GM12878 (cell line): ENCODE measurements at regions not wholly inside any gene's neighbourhood (a gene's known extent, or its start where the extent isn't known, plus 50 kb on each side); places are given as distances from the start of the nearest gene placed in this dataset.

Source experiments
- ATAC-seq: fragments of 200-7000 bp; cut with Tn5 transposase; 3 replicates; pipeline ENCODE4 v1.9.1; 2020; ENCODE audit warnings: mild to moderate bottlenecking, moderate library complexity
- BruUV-seq: library from RNA; stranded (reverse); fragments of 400-500 nt; replicated peaks from 2 replicates; lab custom pipeline; 2021; lab: Mats Ljungman, UMichigan
- CTCF ChIA-PET: fragments of 300-600 bp; sonication (Branson Sonifier 250); formaldehyde crosslinking; extraction: SDS; loops from one replicate; lab custom pipeline; 2021; ENCODE audit warnings: inconsistent platforms; lab: Yijun Ruan, JAX
- POLR2A ChIA-PET: fragments of 350-600 bp; formaldehyde crosslinking; extraction: SDS; loops from one replicate; lab custom pipeline; 2021; ENCODE audit warnings: inconsistent platforms; lab: Charles Lee
- RAD21 ChIA-PET: fragments of 300-600 bp; sonication (Branson Sonifier 250); formaldehyde crosslinking; loops from one replicate; lab custom pipeline; 2023; ENCODE audit warnings: antibody characterized with exemption; ENCODE audit not compliant: unreplicated experiment; lab: Charles Lee
- SMC1A ChIA-PET: fragments of 300-600 bp; sonication (Branson Sonifier 250); formaldehyde crosslinking; loops from one replicate; lab custom pipeline; 2023; ENCODE audit not compliant: unreplicated experiment, uncharacterized antibody; lab: Charles Lee
- DNase-seq: peaks from one replicate; pipeline ENCODE4 v3.0.0-alpha.2; 2011; ENCODE audit warnings: low read depth, low spot score
- FAIRE-seq: peaks from 3 replicates; lab custom pipeline; 2011; peaks lifted over from hg19 to GRCh38; lab: Jason Lieb, UNC
- H2AFZ ChIP-seq: 2 replicates; pipeline ENCODE4 v1.6.0; 2011; ENCODE audit warnings: low read depth, low read length, control low read depth; ENCODE audit not compliant: control insufficient read depth
- H3K27ac ChIP-seq: 2 replicates; pipeline ENCODE4 v1.5.1; 2011; ENCODE audit warnings: control low read depth; ENCODE audit not compliant: control insufficient read depth, insufficient read depth
- H3K27me3 ChIP-seq, 2 experiments: replicated peaks in 1 of 2; 2 replicates each; pipeline versions ENCODE4 v1.6.0 to v1.6.1; 2011; ENCODE audit warnings: low read length in 1 of 2; ENCODE audit not compliant: control insufficient read depth in 2 of 2, insufficient read depth in 2 of 2
- H3K36me3 ChIP-seq, 2 experiments: 2 replicates each; pipeline ENCODE4 v1.5.1; 2011; ENCODE audit warnings: low read length in 1 of 2; ENCODE audit not compliant: control insufficient read depth in 2 of 2, insufficient read depth in 2 of 2
- H3K4me1 ChIP-seq: 2 replicates; pipeline ENCODE4 v1.6.1; 2011; ENCODE audit warnings: mild to moderate bottlenecking, low read length, moderate library complexity, mixed read lengths; ENCODE audit not compliant: control insufficient read depth, insufficient read depth
- H3K4me2 ChIP-seq: 2 replicates; pipeline ENCODE4 v1.6.0; 2011; ENCODE audit warnings: control low read depth; ENCODE audit not compliant: control insufficient read depth, insufficient read depth
- H3K4me3 ChIP-seq: fragments of 200-600 bp; sonication (generic); 2 replicates; pipeline ENCODE4 v1.5.1; 2016
- H3K79me2 ChIP-seq: 2 replicates; pipeline ENCODE4 v1.6.0; 2011; ENCODE audit warnings: low read length; ENCODE audit not compliant: control insufficient read depth, insufficient read depth
- H3K9ac ChIP-seq: 2 replicates; pipeline ENCODE4 v1.8.0; 2011; ENCODE audit warnings: low read length, control low read depth, mixed read lengths; ENCODE audit not compliant: control insufficient read depth, insufficient read depth
- H3K9me3 ChIP-seq: replicated peaks from 3 replicates; pipeline ENCODE4 v1.5.1; 2011; ENCODE audit warnings: mild to moderate bottlenecking, low read length; ENCODE audit not compliant: control insufficient read depth, insufficient read depth
- H4K20me1 ChIP-seq: 2 replicates; pipeline ENCODE4 v1.6.0; 2011; ENCODE audit not compliant: control insufficient read depth, insufficient read depth
- ASH2L ChIP-seq: fragments of 300-600, 200-600 bp; sonication (generic); IDR thresholded peaks from 2 replicates; pipeline ENCODE4 v1.6.1; 2017; ENCODE audit warnings: low read depth, mild to moderate bottlenecking, borderline replicate concordance
- CHD2 ChIP-seq: IDR thresholded peaks from 2 replicates; pipeline ENCODE4 v1.6.1; 2011; ENCODE audit warnings: low read depth, low read length, improper control_type of control experiment, borderline replicate concordance
- CREB1 ChIP-seq: IDR thresholded peaks from 2 replicates; pipeline ENCODE4 v1.6.1; 2012; ENCODE audit warnings: low read depth, mild to moderate bottlenecking, inconsistent platforms
- FOXK2 ChIP-seq: fragments of 450-650 bp; IDR thresholded peaks from 2 replicates; pipeline ENCODE4 v1.6.1; 2017; ENCODE audit warnings: mild to moderate bottlenecking, moderate library complexity
- GATAD2B ChIP-seq: fragments of 450-650 bp; conservative IDR thresholded peaks from 2 replicates; pipeline ENCODE4 v1.6.1; 2017; ENCODE audit warnings: low read depth, mild to moderate bottlenecking, moderate library complexity
- IKZF1 ChIP-seq: fragments of 450-650 bp; conservative IDR thresholded peaks from 2 replicates; pipeline ENCODE4 v1.6.1; 2017; ENCODE audit warnings: antibody characterized with exemption, mild to moderate bottlenecking
- LARP7 ChIP-seq: fragments of 450-650 bp; IDR thresholded peaks from 2 replicates; pipeline ENCODE4 v1.6.1; 2017; ENCODE audit warnings: mild to moderate bottlenecking
- NRF1 ChIP-seq: conservative IDR thresholded peaks from 2 replicates; pipeline ENCODE4 v1.6.1; 2011; ENCODE audit warnings: mild to moderate bottlenecking, low read depth, low read length, improper control_type of control experiment
- RAD21 ChIP-seq: IDR thresholded peaks from 2 replicates; pipeline ENCODE4 v1.6.1; 2011; ENCODE audit warnings: mild to moderate bottlenecking, low read depth, low read length, moderate library complexity; ENCODE audit not compliant: insufficient read depth
- RFX5 ChIP-seq: IDR thresholded peaks from 2 replicates; pipeline ENCODE4 v1.6.1; 2011; ENCODE audit warnings: low read depth, low read length, improper control_type of control experiment
- YBX1 ChIP-seq: fragments of 450-650 bp; IDR thresholded peaks from 2 replicates; pipeline ENCODE4 v1.6.1; 2016; ENCODE audit warnings: antibody characterized with exemption
- ZNF274 ChIP-seq: IDR thresholded peaks from one replicate; pipeline ENCODE4 v1.8.0; 2011; ENCODE audit not compliant: insufficient read length, insufficient read depth
- ZZZ3 ChIP-seq: IDR thresholded peaks from 2 replicates; pipeline ENCODE4 v1.6.1; 2011; ENCODE audit warnings: low read depth; ENCODE audit not compliant: control insufficient read depth, insufficient read length
- WGBS: methylation state at CpG from one replicate; pipeline ENCODE4 v1.1.6; 2016; ENCODE audit warnings: low lambda C conversion rate; ENCODE audit not compliant: insufficient replicate concordance, insufficient coverage; ENCODE audit errors: missing lambda C conversion rate; 5-methylcytosine and 5-hydroxymethylcytosine counted together
- in situ Hi-C: fragments of 300-500 bp; cut with MboI; formaldehyde crosslinking; loops from 9 replicates; pipeline ENCODE4 v1.14.3; 2018; ENCODE audit warnings: mixed read lengths
- intact Hi-C: fragments of 100-400 bp; cut with micrococcal nuclease; formaldehyde crosslinking; loops from one replicate; pipeline ENCODE4 v1.14.2; 2022; ENCODE audit not compliant: unreplicated experiment
- TF ChIP-seq, protein P1 (sequence below): fragments of 150-350 bp; IDR thresholded peaks from 2 replicates; pipeline ENCODE4 v1.6.1; 2014; ENCODE audit warnings: mild to moderate bottlenecking, low read depth, low read length
- TF ChIP-seq, protein P2 (sequence below): IDR thresholded peaks from 2 replicates; pipeline ENCODE4 v1.6.1; 2012; ENCODE audit warnings: low read depth, low read length, improper control_type of control experiment
- TF ChIP-seq, protein P3 (sequence below): fragments of 450-650 bp; formaldehyde crosslinking; IDR thresholded peaks from 2 replicates; pipeline ENCODE4 v1.4.0; 2020; ENCODE audit warnings: mild to moderate bottlenecking, moderate library complexity

DNA sequence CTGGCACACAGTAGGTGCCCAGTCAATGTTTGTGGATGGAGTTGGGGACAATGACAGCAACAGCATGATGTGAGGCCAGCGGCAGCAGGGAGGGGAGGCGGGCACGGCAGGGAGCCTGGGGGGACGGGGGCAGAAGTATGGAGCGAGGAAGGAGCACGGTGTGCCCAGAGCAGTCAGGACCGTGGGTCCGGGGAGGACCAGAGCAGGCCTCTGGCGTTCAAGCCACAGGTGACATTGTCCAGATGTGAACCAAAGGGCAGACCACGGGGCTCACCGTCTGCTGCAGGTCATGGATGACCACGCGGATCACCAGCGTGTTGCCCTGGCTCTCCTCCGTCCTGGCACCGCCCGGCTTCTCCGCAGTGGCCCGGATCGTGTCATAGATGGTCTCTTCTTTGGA, 105.5 kb downstream of the SHANK2 start (continued):
- TF ChIP-seq FOXK2, result no peak
- TF ChIP-seq GATAD2B, result no peak
- TF ChIP-seq RAD21, result no peak
- no peak for TF ChIP-seq CREB1
- no peak for TF ChIP-seq NRF1
- TF ChIP-seq YBX1, result no peak
- TF ChIP-seq CHD2, result no peak
- TF ChIP-seq, all 136 proteins: peak for 0

DNA sequence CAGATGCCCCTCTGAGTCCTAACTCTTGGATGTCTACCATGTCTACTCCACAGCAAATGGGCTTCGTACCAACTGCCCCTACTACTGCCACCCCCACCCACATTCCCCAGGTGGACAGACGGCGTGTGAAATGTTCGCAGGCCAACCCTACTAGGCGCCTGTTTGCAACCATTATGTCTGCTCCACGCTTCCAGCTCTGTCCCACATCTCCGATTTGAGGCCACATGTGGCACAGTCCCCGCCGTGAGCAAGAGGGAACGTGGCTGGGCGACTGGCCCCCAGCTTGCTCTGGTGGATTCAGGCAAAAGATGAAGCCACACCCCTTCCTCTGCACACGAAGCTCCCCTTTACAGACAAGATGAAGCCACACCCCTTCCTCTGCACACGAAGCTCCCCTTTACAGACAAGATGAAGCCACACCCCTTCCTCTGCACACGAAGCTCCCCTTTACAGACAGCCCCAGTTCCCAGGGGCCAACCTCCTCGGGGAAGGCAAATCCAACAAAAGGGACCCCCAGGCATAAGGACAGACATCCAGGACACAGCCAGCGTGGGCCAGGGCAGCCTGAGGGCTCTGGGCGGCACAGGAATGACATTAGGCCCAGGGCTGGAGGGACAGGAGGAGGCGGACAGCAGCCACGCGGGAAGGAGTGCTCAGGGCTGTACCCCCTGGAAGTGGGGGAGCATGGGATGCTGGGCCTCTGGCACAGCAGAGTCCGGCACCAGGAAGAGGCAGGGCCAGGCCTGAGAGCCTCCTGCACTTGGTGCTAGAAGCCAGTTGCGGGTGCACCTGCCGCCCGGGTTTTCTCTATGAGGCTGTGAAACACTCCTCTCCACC, 106.2 kb downstream of the SHANK2 start:
- no TSS peak for BruUV-seq
- WGBS, result 51% methylated on average over 24 of the region's 24 CpGs
- in situ Hi-C loops, result no loop called here
- Histone ChIP-seq H3K4me1 (no peaks in the 10 kb centered on the region), H3K9ac (no peak overlapping the region), H3K4me2 (no peak overlapping the region), H3K9me3 (no peaks in the 10 kb centered on the region), H3K27me3 (no peaks in the 10 kb centered on the region), H2AFZ (no peak overlapping the region), H3K4me3 (no peak overlapping the region), H3K36me3 (no peaks in the 10 kb centered on the region), H4K20me1 (no peaks in the 10 kb centered on the region), H3K79me2 (no peaks in the 10 kb centered on the region), H3K27ac (no peak overlapping the region)
- ATAC-seq, result no peak
- SMC1A ChIA-PET, result no interaction called here
- POLR2A ChIA-PET, result no interaction called here
- CTCF ChIA-PET, result interaction anchor here (0.6 kb wide), 1 partner anchor 1281 kb away, joined by 3 read pairs; no protein-coding TSS in a partner anchor
- no peak for TF ChIP-seq ASH2L
- TF ChIP-seq, protein P1, sequence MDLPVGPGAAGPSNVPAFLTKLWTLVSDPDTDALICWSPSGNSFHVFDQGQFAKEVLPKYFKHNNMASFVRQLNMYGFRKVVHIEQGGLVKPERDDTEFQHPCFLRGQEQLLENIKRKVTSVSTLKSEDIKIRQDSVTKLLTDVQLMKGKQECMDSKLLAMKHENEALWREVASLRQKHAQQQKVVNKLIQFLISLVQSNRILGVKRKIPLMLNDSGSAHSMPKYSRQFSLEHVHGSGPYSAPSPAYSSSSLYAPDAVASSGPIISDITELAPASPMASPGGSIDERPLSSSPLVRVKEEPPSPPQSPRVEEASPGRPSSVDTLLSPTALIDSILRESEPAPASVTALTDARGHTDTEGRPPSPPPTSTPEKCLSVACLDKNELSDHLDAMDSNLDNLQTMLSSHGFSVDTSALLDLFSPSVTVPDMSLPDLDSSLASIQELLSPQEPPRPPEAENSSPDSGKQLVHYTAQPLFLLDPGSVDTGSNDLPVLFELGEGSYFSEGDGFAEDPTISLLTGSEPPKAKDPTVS, result no peak
- TF ChIP-seq IKZF1, result no peak
- TF ChIP-seq, protein P2, sequence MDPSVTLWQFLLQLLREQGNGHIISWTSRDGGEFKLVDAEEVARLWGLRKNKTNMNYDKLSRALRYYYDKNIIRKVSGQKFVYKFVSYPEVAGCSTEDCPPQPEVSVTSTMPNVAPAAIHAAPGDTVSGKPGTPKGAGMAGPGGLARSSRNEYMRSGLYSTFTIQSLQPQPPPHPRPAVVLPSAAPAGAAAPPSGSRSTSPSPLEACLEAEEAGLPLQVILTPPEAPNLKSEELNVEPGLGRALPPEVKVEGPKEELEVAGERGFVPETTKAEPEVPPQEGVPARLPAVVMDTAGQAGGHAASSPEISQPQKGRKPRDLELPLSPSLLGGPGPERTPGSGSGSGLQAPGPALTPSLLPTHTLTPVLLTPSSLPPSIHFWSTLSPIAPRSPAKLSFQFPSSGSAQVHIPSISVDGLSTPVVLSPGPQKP, result no peak
- no peak for TF ChIP-seq RFX5
- TF ChIP-seq, protein P3, sequence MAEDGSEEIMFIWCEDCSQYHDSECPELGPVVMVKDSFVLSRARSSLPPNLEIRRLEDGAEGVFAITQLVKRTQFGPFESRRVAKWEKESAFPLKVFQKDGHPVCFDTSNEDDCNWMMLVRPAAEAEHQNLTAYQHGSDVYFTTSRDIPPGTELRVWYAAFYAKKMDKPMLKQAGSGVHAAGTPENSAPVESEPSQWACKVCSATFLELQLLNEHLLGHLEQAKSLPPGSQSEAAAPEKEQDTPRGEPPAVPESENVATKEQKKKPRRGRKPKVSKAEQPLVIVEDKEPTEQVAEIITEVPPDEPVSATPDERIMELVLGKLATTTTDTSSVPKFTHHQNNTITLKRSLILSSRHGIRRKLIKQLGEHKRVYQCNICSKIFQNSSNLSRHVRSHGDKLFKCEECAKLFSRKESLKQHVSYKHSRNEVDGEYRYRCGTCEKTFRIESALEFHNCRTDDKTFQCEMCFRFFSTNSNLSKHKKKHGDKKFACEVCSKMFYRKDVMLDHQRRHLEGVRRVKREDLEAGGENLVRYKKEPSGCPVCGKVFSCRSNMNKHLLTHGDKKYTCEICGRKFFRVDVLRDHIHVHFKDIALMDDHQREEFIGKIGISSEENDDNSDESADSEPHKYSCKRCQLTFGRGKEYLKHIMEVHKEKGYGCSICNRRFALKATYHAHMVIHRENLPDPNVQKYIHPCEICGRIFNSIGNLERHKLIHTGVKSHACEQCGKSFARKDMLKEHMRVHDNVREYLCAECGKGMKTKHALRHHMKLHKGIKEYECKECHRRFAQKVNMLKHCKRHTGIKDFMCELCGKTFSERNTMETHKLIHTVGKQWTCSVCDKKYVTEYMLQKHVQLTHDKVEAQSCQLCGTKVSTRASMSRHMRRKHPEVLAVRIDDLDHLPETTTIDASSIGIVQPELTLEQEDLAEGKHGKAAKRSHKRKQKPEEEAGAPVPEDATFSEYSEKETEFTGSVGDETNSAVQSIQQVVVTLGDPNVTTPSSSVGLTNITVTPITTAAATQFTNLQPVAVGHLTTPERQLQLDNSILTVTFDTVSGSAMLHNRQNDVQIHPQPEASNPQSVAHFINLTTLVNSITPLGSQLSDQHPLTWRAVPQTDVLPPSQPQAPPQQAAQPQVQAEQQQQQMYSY, result no peak
- no peak for TF ChIP-seq ZZZ3
- TF ChIP-seq NRF1, result no peak
- TF ChIP-seq ZNF274, result no peak
- no peak for TF ChIP-seq LARP7
- intact Hi-C loops, result no loop called here
- no peak for DNase-seq
- RAD21 ChIA-PET, result no interaction called here
- FAIRE-seq, result no peak
